HG03175 (cell line): ENCODE measurements at regions not wholly inside any gene's neighbourhood (a gene's known extent, or its start where the extent isn't known, plus 50 kb on each side); places are given as distances from the start of the nearest gene placed in this dataset.

ENCODE experiments used
- ATAC-seq: cut with Tn5 transposase; IDR thresholded peaks from one replicate; pipeline ENCODE4 v1.9.1; 2021; ENCODE audit warnings: mild to moderate bottlenecking, moderate library complexity; ENCODE audit not compliant: unreplicated experiment

- ATAC-seq = no peak
Measured at GRCh38 chr19:28022506-28022905, 1190.4 kb downstream of the UQCRFS1 start.

- ATAC-seq = no peak
Measured at GRCh38 chr19:28021259-28022185, 1191.4 kb downstream of the UQCRFS1 start.

- no peak for ATAC-seq
Measured at GRCh38 chr19:28020619-28021258, 1192.2 kb downstream of the UQCRFS1 start.

GRCh38 chr19:28019901-28020300 is 1193.0 kb downstream of the UQCRFS1 start:
- ATAC-seq = no peak

- no peak for ATAC-seq
Measured at GRCh38 chr19:28019371-28019770, 1193.6 kb downstream of the UQCRFS1 start.

GRCh38 chr19:28018499-28018898 is 1194.5 kb downstream of the UQCRFS1 start:
- ATAC-seq = no peak

- ATAC-seq = no peak
Measured at GRCh38 chr19:28014615-28015405, 1198.1 kb downstream of the UQCRFS1 start.

GRCh38 chr19:28012361-28012760 is 1200.6 kb downstream of the UQCRFS1 start:
- ATAC-seq = no peak

- ATAC-seq = no peak
Measured at GRCh38 chr19:28010656-28011055, 1202.3 kb downstream of the UQCRFS1 start.

GRCh38 chr19:28009696-28010095 is 1203.3 kb downstream of the UQCRFS1 start:
- no peak for ATAC-seq

GRCh38 chr19:28008695-28009094 is 1204.3 kb downstream of the UQCRFS1 start:
- no peak for ATAC-seq

- ATAC-seq = no peak
Measured at GRCh38 chr19:28003543-28003942, 1209.4 kb downstream of the UQCRFS1 start.

GRCh38 chr19:27997069-27997468 is 1215.9 kb downstream of the UQCRFS1 start:
- no peak for ATAC-seq

- no peak for ATAC-seq
Measured at GRCh38 chr19:27993619-27994570, 1219.1 kb downstream of the UQCRFS1 start.

GRCh38 chr19:27986299-27986698 is 1226.7 kb downstream of the UQCRFS1 start:
- no peak for ATAC-seq

GRCh38 chr19:27975419-27976005 is 1237.4 kb downstream of the UQCRFS1 start:
- no peak for ATAC-seq

GRCh38 chr19:27974082-27974513 is 1238.9 kb downstream of the UQCRFS1 start:
- ATAC-seq = no peak

- ATAC-seq = no peak
Measured at GRCh38 chr19:27972291-27973040, 1240.5 kb downstream of the UQCRFS1 start.

- no peak for ATAC-seq
Measured at GRCh38 chr19:27971869-27972268, 1241.1 kb downstream of the UQCRFS1 start.
